PFSK-1 (cell line): ENCODE measurements at regions not wholly inside any gene's neighbourhood (a gene's known extent, or its start where the extent isn't known, plus 50 kb on each side); places are given as distances from the start of the nearest gene placed in this dataset.

Experiments
- FOXP2 ChIP-seq: optimal IDR thresholded peaks from 2 replicates; pipeline ENCODE3; 2011; ENCODE audit warnings: borderline replicate concordance, control low read depth, inconsistent platforms; ENCODE audit not compliant: insufficient read depth; ENCODE audit errors: extremely low read length, extremely low read depth
- POLR2AphosphoS5 ChIP-seq: IDR thresholded peaks from 2 replicates; pipeline ENCODE4 v1.6.1; 2012; ENCODE audit warnings: low read depth, mild to moderate bottlenecking, control low read depth, low read length, moderate library complexity
- SIN3A ChIP-seq: IDR thresholded peaks from 2 replicates; pipeline ENCODE4 v1.6.1; 2012; ENCODE audit warnings: mild to moderate bottlenecking, low read length, moderate library complexity, borderline replicate concordance; ENCODE audit not compliant: insufficient read depth
- TAF1 ChIP-seq: IDR thresholded peaks from 2 replicates; pipeline ENCODE4 v1.6.1; 2012; ENCODE audit warnings: low read length, control low read depth, borderline replicate concordance; ENCODE audit not compliant: insufficient read depth
- TF ChIP-seq, protein P1 (sequence below), 2 experiments: IDR thresholded peaks; 2 replicates each; pipeline versions ENCODE4 v1.6.1 to v1.8.0; 2011 to 2012; ENCODE audit warnings: low read depth in 2 of 2, low read length in 2 of 2, control low read depth in 1 of 2, inconsistent platforms in 1 of 2, mild to moderate bottlenecking in 1 of 2, moderate library complexity in 1 of 2; ENCODE audit not compliant: insufficient read depth in 1 of 2

DNA sequence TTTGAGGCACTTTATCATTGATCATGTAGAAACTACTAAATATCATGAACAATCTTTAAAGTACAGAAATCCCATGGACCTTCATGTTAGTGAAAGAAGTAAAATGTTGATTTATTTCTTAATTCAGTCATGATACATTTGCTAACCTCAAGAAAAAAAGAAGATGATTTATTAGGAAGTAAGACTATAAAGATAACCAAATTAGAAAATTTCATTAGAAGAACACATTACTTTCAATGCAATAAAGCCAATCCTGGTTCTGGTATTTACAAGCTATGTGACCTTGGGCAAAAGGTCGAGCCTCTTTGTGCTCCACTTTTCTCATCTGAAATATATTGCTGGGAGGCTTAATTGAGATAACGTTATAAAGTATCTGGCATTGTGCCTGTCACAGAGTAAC, 365.0 kb downstream of the KIF20B start:
- TF ChIP-seq TAF1 = no peak
- TF ChIP-seq POLR2AphosphoS5 = no peak
- TF ChIP-seq SIN3A = no peak
- TF ChIP-seq FOXP2 = no peak
- TF ChIP-seq, protein P1, sequence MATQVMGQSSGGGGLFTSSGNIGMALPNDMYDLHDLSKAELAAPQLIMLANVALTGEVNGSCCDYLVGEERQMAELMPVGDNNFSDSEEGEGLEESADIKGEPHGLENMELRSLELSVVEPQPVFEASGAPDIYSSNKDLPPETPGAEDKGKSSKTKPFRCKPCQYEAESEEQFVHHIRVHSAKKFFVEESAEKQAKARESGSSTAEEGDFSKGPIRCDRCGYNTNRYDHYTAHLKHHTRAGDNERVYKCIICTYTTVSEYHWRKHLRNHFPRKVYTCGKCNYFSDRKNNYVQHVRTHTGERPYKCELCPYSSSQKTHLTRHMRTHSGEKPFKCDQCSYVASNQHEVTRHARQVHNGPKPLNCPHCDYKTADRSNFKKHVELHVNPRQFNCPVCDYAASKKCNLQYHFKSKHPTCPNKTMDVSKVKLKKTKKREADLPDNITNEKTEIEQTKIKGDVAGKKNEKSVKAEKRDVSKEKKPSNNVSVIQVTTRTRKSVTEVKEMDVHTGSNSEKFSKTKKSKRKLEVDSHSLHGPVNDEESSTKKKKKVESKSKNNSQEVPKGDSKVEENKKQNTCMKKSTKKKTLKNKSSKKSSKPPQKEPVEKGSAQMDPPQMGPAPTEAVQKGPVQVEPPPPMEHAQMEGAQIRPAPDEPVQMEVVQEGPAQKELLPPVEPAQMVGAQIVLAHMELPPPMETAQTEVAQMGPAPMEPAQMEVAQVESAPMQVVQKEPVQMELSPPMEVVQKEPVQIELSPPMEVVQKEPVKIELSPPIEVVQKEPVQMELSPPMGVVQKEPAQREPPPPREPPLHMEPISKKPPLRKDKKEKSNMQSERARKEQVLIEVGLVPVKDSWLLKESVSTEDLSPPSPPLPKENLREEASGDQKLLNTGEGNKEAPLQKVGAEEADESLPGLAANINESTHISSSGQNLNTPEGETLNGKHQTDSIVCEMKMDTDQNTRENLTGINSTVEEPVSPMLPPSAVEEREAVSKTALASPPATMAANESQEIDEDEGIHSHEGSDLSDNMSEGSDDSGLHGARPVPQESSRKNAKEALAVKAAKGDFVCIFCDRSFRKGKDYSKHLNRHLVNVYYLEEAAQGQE (IDR thresholded peaks at IDR 0.05; ENCODE audit: insufficient read depth in 1 of 2, low read depth in 2 of 2, low read length in 2 of 2) = no peak

DNA sequence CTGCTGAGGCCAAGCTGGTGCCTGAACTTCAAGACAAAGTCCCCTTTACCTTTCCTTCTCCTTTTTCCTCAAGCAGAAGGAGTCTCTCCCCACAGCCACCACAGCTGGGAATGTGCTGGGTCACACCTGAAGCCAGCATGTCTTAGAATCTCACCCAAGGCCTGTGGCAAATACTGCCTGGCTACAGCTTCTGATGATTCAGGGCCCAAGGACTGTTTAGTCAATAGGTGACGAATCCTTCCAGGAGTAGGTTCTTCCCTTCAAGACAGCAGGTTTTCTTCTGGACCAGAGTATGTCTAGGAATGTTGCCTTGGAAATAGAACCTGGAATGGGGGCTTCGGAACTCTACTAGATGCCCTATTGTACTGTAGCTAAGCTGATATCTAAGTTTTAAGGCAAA, 374.6 kb downstream of the KIF20B start:
- TF ChIP-seq FOXP2 (no peak), POLR2AphosphoS5 (no peak), TAF1 (no peak), SIN3A (no peak)
- TF ChIP-seq, protein P1 (IDR thresholded peaks at IDR 0.05; ENCODE audit: insufficient read depth in 1 of 2, low read depth in 2 of 2, low read length in 2 of 2) = no peak

DNA sequence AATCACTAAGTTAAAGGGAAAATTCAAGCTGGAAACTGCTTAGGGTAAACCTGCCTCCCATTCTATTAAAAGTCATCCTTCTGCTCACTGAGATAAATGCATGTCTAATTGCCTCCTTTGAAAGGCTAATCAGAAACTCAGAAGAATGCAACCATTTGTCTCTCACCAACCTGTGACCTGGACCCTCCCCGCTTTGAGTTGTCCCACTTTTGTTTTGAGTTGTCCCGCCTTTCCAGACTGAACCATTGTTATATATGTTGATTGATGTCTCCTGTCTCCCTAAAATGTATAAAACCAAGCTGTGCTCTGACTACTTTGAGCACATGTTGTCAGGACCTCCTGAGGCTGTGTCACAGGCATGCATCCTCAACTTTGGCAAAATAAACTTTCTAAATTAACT, 378.4 kb downstream of the KIF20B start:
- TF ChIP-seq FOXP2 (no peak), POLR2AphosphoS5 (no peak), TAF1 (no peak), SIN3A (no peak)
- TF ChIP-seq, protein P1 (IDR thresholded peaks at IDR 0.05; ENCODE audit: insufficient read depth in 1 of 2, low read depth in 2 of 2, low read length in 2 of 2) = no peak

- TF ChIP-seq SIN3A = no peak
- TF ChIP-seq FOXP2 = no peak
- TF ChIP-seq, protein P1 (IDR thresholded peaks at IDR 0.05; ENCODE audit: insufficient read depth in 1 of 2, low read depth in 2 of 2, low read length in 2 of 2) = no peak
- no peak for TF ChIP-seq POLR2AphosphoS5
- TF ChIP-seq TAF1 = no peak
Measured at GRCh38 chr10:90087197-90088023, 386.0 kb downstream of the KIF20B start.

GRCh38 chr10:90088024-90088317, 386.6 kb downstream of the KIF20B start:
- TF ChIP-seq POLR2AphosphoS5 (no peak), FOXP2 (no peak), SIN3A (no peak), TAF1 (no peak)
- TF ChIP-seq, protein P1 (IDR thresholded peaks at IDR 0.05; ENCODE audit: insufficient read depth in 1 of 2, low read depth in 2 of 2, low read length in 2 of 2) = no peak
